HG03097 (cell line): ENCODE measurements at regions not wholly inside any gene's neighbourhood (a gene's known extent, or its start where the extent isn't known, plus 50 kb on each side); places are given as distances from the start of the nearest gene placed in this dataset.

Source experiments
- ATAC-seq: cut with Tn5 transposase; IDR thresholded peaks from one replicate; pipeline ENCODE4 v1.9.1; 2021; ENCODE audit not compliant: unreplicated experiment, low FRiP score

DNA sequence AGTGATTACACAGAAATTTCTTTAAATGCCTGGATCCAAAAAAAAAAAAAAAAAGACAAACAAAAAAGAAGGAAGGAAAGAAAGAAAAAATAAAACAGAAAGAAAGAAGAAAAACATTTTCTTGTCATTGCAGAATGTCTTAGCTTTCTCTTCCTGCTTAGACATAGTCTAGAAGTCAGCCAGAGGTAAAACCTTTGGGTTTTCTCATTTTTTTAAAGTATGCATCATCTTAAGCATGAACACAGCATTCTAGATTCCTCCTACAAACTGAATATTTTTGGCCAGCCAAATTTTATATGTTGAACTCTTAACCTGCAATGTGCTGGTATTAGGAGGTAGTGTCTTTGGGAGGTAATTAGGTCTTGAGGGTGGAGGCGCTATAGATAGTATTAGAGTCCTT is 243.9 kb downstream of the TRIB2 start:
- ATAC-seq = no peak

DNA sequence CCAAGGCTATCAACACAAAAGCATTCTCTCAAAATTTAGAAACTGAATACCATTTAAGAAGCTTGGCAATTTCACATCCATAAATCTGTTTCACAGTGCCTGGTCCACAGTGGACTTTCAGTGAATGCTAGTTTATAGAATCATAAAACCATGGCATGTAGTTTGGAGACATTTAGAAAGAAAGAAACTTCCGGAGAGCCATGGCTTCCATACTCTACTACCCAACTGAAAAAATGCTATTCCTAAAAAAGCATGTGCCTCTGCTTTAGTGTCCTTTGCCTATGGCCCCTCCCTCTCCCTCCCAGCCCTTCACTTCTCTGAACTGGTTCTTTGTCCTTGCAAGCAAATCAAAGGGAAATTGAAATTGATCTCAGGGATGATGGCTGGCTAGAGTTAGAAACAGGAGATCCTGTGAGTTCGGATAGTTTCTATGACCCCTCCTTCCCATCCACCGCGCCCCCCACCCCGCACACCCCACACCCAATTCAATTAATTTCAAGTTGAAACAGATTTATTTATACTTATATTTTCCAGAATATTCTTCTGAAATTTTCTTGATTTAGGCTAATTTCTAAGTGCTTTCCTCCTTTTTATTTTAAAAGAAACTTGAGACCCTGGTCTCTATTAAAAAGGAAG is 248.3 kb downstream of the TRIB2 start:
- ATAC-seq = no peak

GRCh38 chr2:12965540-12966269 is 249.0 kb downstream of the TRIB2 start:
- no peak for ATAC-seq

- no peak for ATAC-seq
Observed at GRCh38 chr2:12967804-12968203, 251.1 kb downstream of the TRIB2 start.

DNA sequence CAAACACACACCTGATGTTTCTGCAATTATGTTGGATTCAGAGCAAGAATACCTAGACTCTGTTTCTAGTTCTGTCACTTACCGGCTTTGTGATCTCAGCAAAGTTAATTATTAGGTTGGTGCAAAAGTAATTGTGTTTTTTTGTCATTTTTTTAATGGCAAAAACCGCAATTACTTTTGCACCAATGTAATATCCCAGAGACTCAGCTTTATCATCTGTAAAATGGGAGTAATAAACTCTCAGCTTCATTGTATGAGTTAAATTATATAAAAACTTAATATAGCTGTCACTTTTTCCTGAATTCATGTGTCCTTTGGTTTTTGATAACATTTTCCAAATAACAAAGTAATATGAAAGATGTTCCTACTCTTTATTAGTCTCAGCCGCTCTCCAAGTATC is 251.7 kb downstream of the TRIB2 start:
- no peak for ATAC-seq

- no peak for ATAC-seq
Observed at GRCh38 chr2:12970861-12971260, 254.1 kb downstream of the TRIB2 start.

GRCh38 chr2:12971581-12972365 is 255.0 kb downstream of the TRIB2 start:
- no peak for ATAC-seq

- no peak for ATAC-seq
Observed at GRCh38 chr2:12978066-12978835, 261.5 kb downstream of the TRIB2 start.

DNA sequence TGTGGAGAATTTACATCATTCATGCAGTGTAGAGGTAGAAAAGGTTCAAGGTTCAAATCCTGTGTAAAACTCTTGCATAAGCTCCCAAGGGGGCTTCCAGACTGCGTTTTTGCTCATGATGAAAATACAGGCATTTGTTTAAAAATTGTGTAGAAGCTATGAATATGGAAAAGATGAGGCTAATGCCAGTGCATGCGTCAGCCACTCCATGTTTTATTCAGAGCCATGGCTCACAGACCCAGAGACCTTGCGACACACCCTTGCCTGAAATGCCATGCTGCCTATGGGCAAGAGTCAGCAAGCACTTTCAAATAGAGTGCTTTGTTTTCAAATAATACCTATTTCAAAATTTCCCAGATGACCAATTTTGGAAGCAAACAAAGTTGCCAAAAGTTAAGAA is 262.3 kb downstream of the TRIB2 start:
- ATAC-seq = no peak

DNA sequence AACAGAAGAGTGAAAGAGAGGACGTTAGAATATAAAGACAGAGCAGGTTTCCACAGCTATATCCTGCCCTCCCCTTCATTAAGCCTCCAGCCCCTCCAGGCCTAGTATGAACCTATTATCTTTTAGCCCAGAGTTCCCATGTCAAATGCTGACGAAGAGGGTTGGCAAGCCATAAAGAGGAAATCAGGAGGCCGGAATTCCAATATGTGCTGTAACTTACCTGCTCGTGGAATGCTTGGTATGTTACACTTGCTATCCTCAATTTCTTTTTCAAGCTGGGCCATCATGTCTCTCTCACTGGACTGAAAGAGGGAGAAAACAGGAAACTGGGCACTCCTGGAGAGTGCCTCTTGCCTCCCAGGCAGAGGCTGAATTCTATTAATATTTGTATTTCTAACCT is 264.1 kb downstream of the TRIB2 start:
- no peak for ATAC-seq

DNA sequence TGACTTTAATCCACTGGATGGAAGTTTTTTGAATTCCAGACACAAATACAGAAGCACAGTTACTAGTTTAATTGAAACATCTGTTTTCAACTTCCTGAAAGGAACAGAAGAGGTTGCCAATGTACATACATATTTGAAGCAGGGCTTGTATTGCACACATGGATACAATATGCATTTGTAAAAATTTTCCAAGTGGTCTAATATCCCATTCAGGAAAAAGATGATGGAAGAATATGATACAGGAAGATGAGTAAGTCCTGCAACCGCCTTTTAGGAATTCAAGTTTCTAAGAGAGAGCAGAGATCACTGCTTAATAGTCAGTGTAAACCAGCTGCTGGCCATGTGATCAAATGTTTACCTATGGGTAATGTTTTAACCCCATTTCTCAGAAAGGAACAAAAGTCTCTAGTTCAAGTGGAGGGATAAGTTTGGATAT is 265.4 kb downstream of the TRIB2 start:
- ATAC-seq = no peak

GRCh38 chr2:12987246-12987645 is 270.5 kb downstream of the TRIB2 start:
- no peak for ATAC-seq

DNA sequence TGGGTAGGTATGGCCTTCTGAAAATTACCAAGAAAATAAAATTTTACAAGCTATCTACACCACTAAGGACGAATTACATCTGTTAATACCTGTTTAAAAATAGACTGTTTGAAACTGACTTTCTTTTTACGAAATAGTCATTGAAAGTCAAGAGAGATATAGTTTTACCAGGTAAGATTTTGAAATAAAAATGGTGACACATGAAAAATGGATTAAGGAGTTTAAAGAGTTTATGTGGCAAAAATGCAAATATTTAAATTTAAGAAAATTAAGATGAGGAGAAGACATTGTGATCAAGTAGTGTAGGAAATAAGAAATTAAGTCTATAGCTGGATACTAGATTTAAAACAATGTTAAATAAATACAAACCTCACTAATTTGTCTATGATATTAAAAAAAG is 271.5 kb downstream of the TRIB2 start:
- no peak for ATAC-seq

DNA sequence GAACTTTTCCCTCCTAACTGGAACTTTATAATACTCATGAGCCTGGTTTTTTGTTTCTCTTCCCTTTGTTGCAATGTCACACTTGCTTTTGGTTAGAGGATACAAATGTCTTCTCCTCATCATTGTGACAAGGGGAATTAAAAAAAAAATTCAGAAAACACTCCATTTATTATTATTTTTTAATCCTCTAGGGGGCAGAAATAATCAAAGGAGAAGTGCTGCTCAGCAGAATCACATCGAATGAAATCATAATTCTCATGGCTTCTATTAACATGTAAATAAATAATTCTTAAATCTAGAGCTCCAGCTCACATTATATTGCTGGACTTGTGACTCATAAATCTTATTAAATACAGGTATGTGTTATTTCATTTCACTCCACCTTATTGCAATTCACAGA is 273.8 kb downstream of the TRIB2 start:
- no peak for ATAC-seq

DNA sequence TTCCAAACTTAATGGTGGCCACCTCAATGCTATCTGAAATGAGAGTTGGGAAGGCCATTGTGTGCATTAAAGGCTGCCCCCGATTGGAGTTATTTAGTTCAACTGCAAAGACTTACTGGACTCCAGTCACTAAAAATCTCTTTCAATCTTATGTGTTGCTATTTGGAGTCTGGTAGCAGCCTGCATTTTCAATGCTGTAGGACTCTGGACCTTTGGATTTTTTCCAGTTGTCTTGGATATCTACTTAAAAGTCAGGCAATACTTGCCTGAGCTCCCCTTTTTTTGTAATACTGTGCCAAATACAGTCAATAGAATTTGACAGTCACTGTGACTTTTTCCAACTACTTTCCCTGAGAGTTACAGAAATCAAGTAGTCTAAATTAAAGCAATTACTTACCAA is 281.9 kb downstream of the TRIB2 start:
- ATAC-seq = no peak

- no peak for ATAC-seq
Observed at GRCh38 chr2:13000664-13001363, 284.1 kb downstream of the TRIB2 start.

DNA sequence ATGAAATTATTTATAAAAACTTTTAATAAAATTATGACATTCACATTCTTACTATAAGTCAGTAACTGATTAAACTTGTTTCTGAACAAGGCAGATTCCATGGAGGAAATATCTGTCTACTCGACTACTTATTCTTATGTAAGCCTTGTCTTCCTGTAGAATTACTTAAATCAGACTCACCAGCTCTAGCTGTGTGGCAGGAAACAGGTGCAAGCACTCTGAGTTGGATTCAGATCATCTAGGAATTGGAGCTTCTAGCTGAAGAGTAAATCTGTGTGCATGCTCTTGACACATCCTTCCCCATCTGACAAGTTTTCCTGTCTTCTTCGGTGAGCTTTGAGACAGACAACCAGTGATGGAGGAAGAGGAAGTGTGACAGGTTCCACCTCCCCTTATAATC is 284.7 kb downstream of the TRIB2 start:
- ATAC-seq = no peak

DNA sequence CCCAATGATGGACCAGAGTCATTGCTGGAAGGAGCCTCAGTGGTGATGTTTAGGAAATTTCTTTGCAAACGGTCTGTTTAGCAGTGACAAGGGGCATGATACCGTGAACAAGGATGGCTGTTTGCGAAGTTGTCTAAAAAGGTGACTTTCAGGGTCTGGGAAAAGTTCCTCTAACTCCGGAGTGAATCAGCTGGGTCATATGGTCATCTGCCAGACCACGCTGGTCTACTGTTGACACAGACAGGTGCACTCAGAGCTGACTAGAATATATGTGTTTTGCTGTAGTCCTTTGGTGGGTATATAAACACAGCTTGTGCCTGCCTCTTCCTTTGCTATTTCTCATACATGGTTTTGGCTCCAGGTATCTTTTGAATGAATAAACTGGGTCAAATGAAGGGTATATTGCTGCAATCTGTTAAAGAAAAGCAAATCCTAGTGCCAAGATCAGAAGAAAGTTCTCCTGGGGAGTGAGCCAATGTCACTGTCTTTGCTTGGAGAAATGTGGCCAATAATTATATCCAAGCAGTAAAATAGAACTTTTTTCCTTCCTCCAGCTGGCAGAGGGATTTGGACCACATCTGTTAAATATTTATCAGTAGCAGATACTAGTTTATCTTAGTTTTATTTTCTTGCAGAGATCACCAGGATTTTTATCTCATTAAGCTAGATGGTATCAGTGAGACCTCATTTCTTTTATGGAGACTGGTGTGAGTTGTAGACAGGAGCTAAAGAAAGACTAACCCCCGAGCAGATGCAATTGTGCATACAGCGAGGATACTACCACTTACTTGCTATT is 286.0 kb downstream of the TRIB2 start:
- no peak for ATAC-seq

- no peak for ATAC-seq
Observed at GRCh38 chr2:13003500-13003899, 286.8 kb downstream of the TRIB2 start.

DNA sequence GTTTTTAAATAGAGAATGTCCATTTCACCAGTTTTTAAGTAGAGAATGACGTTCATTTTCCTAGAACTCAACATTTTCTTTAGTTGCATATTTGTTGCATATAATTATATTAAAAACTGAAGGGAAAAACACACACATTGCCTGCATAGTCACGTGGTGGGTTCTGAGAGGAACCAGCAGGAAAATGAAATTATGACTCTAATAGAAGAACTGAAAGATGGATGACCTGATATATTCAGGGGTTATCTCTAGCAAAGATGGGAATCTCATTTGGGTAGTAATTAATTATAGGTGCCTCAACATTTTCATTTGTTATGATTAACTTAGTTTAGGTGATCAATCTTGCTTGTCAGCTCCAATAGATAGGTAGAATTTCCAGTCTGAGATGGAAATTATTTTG is 288.3 kb downstream of the TRIB2 start:
- ATAC-seq = no peak
